ENCODE measurements at regions not wholly inside any gene's neighbourhood (a gene's known extent, or its start where the extent isn't known, plus 50 kb on each side); places are given as distances from the start of the nearest gene placed in this dataset.

- no peak for DNase-seq
Measured at GRCh38 chr7:106196460-106197021, 84.4 kb upstream of the SYPL1 start.

- DNase-seq: no peak
Measured at GRCh38 chr7:106193661-106194060, 81.5 kb upstream of the SYPL1 start.

- DNase-seq: no peak
Measured at GRCh38 chr7:106190589-106191330, 78.6 kb upstream of the SYPL1 start.

- no peak for DNase-seq
Measured at GRCh38 chr7:106187613-106188350, 75.7 kb upstream of the SYPL1 start.

GRCh38 chr7:106185719-106186118 is 73.6 kb upstream of the SYPL1 start:
- DNase-seq: no peak

- no peak for DNase-seq
Measured at GRCh38 chr7:106183952-106184351, 71.8 kb upstream of the SYPL1 start.

GRCh38 chr7:106182904-106183303 is 70.8 kb upstream of the SYPL1 start:
- no peak for DNase-seq

- no peak for DNase-seq
Measured at GRCh38 chr7:106181658-106182265, 69.7 kb upstream of the SYPL1 start.

- DNase-seq: no peak
Measured at GRCh38 chr7:106180721-106181120, 68.6 kb upstream of the SYPL1 start.

- DNase-seq: no peak
Measured at GRCh38 chr7:106179256-106179655, 67.1 kb upstream of the SYPL1 start.

- no peak for DNase-seq
Measured at GRCh38 chr7:106178593-106179134, 66.6 kb upstream of the SYPL1 start.

GRCh38 chr7:106177738-106178592 is 65.9 kb upstream of the SYPL1 start:
- DNase-seq: no peak

GRCh38 chr7:106177300-106177690 is 65.2 kb upstream of the SYPL1 start:
- no peak for DNase-seq

GRCh38 chr7:106176414-106177299 is 64.5 kb upstream of the SYPL1 start:
- peak; percentile 81 for DNase-seq

GRCh38 chr7:106175507-106175906 is 63.4 kb upstream of the SYPL1 start:
- no peak for DNase-seq

GRCh38 chr7:106170651-106171050 is 58.5 kb upstream of the SYPL1 start:
- no peak for DNase-seq

GRCh38 chr7:106169821-106170610 is 57.9 kb upstream of the SYPL1 start:
- DNase-seq: no peak

GRCh38 chr7:106167439-106168136 is 55.5 kb upstream of the SYPL1 start:
- no peak for DNase-seq

- DNase-seq: peak; percentile 67
Measured at GRCh38 chr7:106166651-106167342, 54.7 kb upstream of the SYPL1 start.
